Lower leg skin (tissue), 3 donors: ENCODE measurements at regions not wholly inside any gene's neighbourhood (a gene's known extent, or its start where the extent isn't known, plus 50 kb on each side); places are given as distances from the start of the nearest gene placed in this dataset.

Source experiments
- CTCF ChIP-seq, 3 donors: fragments of 450-650 bp; IDR thresholded peaks; one replicate each; pipeline ENCODE4 v1.5.1; 2016; ENCODE audit warnings: antibody characterized with exemption in 3 of 3, mild to moderate bottlenecking in 3 of 3, moderate library complexity in 2 of 3
- POLR2A ChIP-seq, 2 donors: fragments of 450-650 bp; IDR thresholded peaks; one replicate each; pipeline ENCODE4 v1.6.1; 2016 to 2017; ENCODE audit warnings: antibody characterized with exemption in 2 of 2, mild to moderate bottlenecking in 1 of 2, moderate library complexity in 1 of 2

GRCh38 chr4:133863153-133863552 lies 338.4 kb downstream of the PABPC4L start:
- TF ChIP-seq CTCF (IDR thresholded peaks at IDR 0.05) (no peak), POLR2A (IDR thresholded peaks at IDR 0.05) (no peak)
